GM18517 (cell line): ENCODE measurements at regions not wholly inside any gene's neighbourhood (a gene's known extent, or its start where the extent isn't known, plus 50 kb on each side); places are given as distances from the start of the nearest gene placed in this dataset.

Experiments used
- ATAC-seq: cut with Tn5 transposase; IDR thresholded peaks from one replicate; pipeline ENCODE4 v1.9.1; 2021; ENCODE audit warnings: mild to moderate bottlenecking, moderate library complexity; ENCODE audit not compliant: unreplicated experiment

DNA sequence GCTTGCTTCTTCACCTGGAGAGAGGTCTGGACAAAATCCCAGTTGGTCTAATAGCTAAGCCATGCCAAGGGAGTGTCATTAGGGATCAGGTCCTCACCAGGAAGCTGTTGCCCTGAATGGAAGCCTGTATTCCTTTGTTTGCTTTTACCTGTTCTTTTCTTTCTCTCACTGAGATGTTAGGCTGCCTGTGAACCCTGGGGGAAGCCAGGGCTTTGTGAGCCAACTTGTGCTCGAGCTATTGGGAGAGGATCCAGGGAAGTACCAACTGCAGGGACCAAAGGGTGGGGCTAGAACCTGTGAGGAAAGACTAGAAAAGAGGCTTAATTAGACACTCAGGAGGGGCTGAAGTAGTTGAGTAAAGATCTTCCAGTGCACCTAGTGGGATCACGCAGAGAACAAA lies 451.2 kb upstream of the TLE4 start:
- no peak for ATAC-seq

GRCh38 chr9:79120941-79121340 lies 450.8 kb upstream of the TLE4 start:
- no peak for ATAC-seq

- ATAC-seq, result no peak
These were observed 448.4 kb upstream of the TLE4 start for GRCh38 chr9:79123415-79123814.

GRCh38 chr9:79127661-79128060 lies 444.1 kb upstream of the TLE4 start:
- no peak for ATAC-seq

DNA sequence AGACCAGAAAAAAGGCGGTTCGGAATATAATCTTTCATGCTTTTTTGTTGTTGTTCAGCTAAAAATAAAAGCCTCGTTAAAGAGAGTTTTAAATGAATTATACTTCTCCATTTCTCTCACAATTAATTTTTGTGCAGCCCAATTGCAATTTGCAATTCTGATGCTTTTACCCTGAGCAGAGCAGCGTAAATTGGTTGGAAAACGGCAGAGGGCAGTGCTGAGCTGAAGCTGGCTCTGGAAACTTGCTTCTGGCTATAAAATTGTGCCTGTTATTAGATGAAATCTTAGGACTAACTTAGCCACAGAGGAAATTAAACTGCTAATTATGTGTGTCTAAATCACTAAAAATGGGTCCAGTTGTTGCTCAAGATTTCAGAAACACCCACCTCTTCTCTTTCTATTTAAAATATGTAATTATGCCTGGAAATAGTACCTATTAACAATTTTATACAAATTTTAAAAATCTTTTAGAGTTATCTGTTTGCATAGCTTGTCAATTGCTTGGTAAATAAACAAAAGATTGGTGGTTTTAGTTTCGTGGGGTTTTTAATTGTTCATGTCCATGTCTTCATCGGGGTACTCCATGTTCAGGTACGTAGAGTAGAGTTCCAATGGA lies 441.8 kb upstream of the TLE4 start:
- no peak for ATAC-seq

DNA sequence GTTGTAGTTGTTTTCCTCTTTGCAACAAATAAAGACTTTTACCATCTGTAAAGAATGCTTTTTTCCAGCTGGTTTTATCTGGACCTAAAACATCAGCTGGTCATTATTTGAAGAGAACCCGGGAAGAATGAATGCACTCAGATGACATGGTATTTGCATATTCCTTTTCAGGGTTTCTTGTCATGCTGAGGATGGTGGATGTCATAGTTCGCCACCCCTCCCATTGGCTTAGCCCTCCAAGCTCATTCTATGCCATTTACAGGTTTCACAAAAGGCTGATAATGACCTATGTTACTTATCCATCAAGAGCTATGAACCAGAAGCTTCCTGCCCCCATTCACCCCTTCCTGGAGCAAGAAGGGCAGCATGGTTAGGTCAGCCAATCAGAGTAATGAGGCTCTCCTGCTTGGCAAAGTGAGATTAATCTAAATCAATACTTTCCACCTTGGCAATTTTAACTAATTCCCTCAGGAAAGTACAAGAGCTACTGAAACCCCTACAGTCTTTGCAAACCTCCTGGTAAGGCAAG lies 440.5 kb upstream of the TLE4 start:
- no peak for ATAC-seq

DNA sequence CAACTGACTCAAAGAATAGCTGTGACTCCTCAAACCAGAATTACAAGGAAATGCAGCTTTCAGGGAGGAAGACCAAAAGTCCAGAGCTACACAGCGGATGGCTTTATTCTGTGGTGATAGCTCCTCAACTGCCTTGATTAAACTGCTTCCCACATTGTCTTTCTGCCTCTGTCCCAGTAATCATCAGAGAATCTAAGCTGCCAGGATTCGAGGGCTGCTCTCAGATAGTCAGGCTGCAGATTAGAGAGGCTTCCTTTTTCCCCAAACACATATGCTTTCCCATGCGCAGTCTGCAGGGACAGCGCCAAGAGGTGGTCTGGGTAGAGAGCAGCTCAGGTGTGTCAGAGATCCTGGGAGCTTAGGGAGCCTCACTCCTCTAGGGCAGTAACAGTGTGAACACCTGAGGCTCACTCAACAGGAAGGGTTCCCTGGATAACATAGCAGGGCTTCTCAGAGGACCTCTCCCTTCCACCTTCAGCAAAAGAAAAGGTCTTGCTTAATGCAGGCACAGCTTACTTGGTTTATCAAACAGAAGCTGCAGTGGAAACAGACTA lies 439.9 kb upstream of the TLE4 start:
- ATAC-seq, result no peak

DNA sequence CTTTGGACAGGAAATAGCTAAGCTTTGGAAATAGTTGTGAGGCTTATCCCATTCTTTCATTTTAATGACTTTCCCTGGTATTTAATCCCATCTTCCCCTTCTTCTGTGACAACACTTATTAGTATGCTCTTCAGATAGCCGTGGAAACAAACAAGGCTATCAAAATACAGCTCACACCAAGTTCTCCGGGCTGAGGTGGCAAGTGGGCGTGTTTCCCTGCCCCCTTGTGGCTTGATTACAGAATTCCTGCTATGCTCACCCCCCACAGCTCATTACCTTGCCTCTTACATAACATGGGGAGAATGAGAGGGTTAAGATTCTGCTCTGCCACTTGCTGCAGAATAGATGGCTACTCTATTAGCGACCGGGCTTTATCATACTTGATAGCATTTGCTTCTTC lies 437.1 kb upstream of the TLE4 start:
- ATAC-seq, result no peak

DNA sequence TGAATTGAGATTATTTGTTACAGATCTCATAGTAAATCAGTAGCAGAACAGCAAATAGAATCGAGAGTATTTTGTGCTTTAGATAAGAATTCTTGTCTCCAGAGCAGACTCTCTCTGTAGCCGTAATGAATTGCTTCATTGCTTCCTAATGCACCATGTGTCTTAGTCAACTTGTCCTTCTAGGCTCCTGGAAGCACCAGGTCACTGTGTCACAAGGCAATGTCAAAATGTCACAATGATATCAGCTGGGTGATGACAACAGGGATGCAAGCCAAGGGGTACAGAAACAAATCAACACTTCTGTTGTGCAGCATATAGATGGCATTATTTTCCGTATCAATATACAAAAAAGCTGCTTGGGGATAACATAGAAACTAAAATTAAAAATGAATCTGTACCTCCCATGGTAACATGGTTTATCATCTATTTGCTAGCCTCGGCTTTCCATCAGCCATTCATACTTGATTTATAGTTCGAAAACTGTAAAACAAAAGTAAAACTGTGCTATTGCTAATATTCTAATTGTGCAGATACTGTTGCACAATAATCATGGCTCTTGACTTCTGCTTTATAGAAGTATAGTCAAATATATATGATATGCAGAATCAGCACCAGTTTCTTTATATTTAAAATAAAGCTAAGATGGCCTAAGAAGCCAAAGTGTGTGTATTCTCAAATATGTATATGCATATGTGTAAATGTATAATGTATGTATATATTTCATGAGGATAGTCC lies 435.9 kb upstream of the TLE4 start:
- ATAC-seq, result no peak

- no peak for ATAC-seq
These were observed 431.0 kb upstream of the TLE4 start for GRCh38 chr9:79140751-79141150.

DNA sequence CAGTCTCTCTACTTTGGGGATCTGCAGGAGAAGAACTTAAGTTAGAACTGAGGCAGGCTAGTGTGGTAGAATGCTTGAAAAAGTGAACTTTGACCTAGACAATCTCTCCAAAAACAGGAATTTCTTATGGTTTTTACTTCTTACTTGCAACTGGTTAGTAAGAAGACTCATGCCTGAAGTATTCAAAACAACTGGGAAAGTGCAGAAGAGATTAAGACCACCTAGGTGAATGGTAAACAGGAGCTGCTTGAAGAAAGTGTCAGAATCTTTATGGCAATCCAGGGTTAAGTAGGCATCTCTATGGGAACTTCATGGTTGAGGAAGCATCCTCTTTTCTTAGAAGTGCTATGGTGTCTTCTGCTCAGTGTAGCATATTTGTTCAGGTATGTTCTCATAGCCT lies 428.6 kb upstream of the TLE4 start:
- no peak for ATAC-seq

DNA sequence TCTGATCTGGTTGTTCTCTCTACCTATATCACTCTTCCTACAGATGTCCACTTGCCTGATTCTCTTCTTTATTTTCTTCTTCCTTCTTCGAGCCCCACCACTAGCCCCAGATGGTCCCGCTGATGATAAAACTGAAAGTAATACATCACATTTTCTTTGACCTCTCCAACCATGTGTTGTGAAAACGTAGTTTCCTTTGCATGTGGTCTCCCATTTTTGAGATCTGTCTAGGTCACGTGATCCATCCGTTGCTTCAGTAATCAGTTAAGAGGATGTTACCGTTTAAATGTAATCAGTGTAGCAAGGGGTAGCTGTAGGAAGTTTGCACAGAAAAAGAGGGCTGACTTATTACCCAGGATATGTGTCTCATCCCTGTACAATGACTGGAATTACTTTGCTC lies 426.3 kb upstream of the TLE4 start:
- no peak for ATAC-seq

DNA sequence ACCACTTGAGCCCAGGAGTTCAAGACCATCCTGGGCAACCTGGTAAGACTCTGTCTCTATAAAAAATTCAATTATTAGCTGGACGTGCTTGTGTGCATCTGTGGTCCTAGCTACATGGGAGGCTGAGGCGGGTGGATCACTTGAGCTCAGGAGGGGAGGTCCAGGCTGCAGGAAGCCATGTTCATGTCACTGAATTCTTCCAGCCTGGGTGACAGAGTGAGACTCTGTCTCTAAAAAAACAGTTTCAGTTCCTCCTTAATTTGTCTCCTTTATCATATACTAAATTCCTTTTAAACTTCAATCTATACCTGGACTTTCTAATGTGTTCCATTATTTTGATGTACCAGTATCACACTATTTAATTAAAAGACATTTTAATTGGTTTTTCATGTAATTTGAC lies 422.2 kb upstream of the TLE4 start:
- no peak for ATAC-seq

DNA sequence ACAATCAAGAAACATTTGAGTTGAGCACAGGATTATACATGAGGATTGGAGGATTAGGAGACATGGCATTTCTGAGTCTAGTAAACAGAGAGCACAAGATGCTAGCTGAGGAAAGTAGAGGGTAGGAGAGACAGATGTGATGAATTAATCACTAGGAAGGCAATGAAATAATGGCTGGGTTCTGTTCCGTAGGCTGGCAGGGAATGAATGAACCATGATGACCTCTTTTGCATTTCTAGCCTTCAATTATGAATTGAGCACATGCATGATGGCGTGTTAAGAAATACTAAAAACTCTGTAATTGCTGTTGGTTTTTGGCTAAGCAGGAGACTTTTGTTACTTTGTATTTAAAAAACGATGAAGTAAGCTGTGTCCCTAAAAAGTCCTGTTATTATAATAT lies 420.0 kb upstream of the TLE4 start:
- no peak for ATAC-seq

DNA sequence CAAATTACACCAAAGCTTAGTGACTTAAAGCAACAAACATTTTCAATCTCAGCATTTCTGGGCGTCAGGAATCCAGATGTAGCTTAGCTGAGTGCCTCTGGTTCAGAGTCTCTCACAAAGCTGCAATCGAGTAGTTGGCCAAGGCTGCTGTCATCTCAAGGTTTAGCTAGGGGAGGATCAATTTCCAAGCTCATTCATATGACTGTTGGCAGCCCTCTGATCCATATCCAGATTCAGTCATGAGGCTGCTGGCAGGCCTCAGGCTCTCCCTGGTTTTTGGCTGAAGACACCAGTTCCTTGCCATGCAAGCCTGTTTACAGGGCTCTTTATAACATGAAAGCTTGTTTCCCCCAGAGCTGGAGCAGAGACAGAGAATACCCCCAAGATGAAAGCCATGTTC lies 419.5 kb upstream of the TLE4 start:
- no peak for ATAC-seq

DNA sequence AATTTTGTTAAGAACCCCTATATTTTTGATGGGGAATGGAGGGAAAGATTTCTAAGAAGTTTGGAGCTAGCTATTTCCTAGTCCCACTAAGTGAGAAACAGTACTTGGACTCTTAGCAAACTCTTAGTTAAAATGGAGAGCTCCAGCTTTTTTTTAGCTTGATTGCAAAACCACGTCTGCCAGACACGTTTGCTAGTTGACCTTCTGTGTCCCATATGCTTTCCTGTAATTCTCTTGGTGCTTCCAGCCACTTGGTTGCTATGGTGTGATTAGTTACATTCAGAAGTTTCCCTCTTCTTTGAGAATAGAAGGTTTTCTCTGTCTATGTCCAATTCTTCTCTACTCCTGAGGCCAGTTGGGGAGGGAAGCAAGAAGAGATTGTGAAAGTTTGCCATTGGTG lies 417.0 kb upstream of the TLE4 start:
- ATAC-seq, result no peak

DNA sequence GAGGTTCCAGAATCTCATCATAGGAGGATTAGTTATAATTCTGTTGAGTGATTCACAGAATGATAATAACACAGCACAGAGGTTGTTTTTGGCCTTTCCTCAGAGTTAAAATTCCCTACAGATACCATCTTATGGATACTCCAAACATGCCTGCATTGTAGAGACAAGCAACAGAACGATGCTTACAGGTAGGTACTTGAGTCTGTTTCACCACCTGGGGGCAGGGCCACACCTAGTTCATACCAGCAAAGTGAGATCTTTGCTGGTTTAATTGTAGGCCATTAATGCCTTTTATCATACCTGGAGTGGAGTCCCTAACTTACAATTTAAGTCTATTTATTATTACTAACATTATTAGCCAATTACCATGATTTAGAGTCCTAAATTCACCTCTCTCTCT lies 416.5 kb upstream of the TLE4 start:
- no peak for ATAC-seq

- no peak for ATAC-seq
These were observed 408.2 kb upstream of the TLE4 start for GRCh38 chr9:79163544-79163943.

- ATAC-seq, result no peak
These were observed 407.4 kb upstream of the TLE4 start for GRCh38 chr9:79164406-79164805.

GRCh38 chr9:79165020-79165780 lies 406.6 kb upstream of the TLE4 start:
- ATAC-seq, result no peak

- no peak for ATAC-seq
These were observed 405.8 kb upstream of the TLE4 start for GRCh38 chr9:79166005-79166404.

- ATAC-seq, result no peak
These were observed 401.1 kb upstream of the TLE4 start for GRCh38 chr9:79170643-79171042.
